Keratinocyte (primary cell): ENCODE measurements at regions not wholly inside any gene's neighbourhood (a gene's known extent, or its start where the extent isn't known, plus 50 kb on each side); places are given as distances from the start of the nearest gene placed in this dataset.

Experiments used
- CTCF ChIP-seq, 3 experiments: IDR thresholded peaks in 1 of 3; conservative IDR thresholded peaks in 1 of 3; optimal IDR thresholded peaks in 1 of 3; 2 replicates in 2 of 3; 3 replicates in 1 of 3; pipeline versions ENCODE3 to v1.5.1; 2011; ENCODE audit warnings: low read length in 3 of 3, mild to moderate bottlenecking in 3 of 3, moderate library complexity in 2 of 3, control low read depth in 1 of 3, inconsistent platforms in 1 of 3; ENCODE audit not compliant: insufficient read depth in 2 of 3; ENCODE audit errors: extremely low read depth in 1 of 3
- EZH2 ChIP-seq: IDR thresholded peaks from one replicate; pipeline ENCODE4 v1.6.1; 2012; ENCODE audit warnings: inconsistent platforms, mild to moderate bottlenecking, low read length, moderate library complexity

GRCh38 chr3:13718436-13718835 lies 161.4 kb downstream of the WNT7A start:
- no peak for TF ChIP-seq CTCF (optimal IDR thresholded peaks at IDR 0.05 in 1 of 3, IDR thresholded peaks at IDR 0.05 in 1 of 3, conservative IDR thresholded peaks at IDR 0.05 in 1 of 3; ENCODE audit: extremely low read depth in 1 of 3, insufficient read depth in 2 of 3, low read length in 3 of 3)
- no peak for TF ChIP-seq EZH2
